NCI-H526 (cell line): ENCODE measurements at regions not wholly inside any gene's neighbourhood (a gene's known extent, or its start where the extent isn't known, plus 50 kb on each side); places are given as distances from the start of the nearest gene placed in this dataset.
"Not testable (repeated sequence)": the region's sequence is repeated elsewhere in the genome, so short reads cannot be mapped to it uniquely, and the experiment has no call there.

Experiments
- DNase-seq, 2 experiments: peaks; one replicate each; lab custom pipeline; 2025; lab: John Stamatoyannopoulos, UW

GRCh38 chr12:19625551-19625950, 186.3 kb downstream of the AEBP2 start:
- not testable (repeated sequence) for DNase-seq

- DNase-seq: peak; percentile 84 to 91
These were observed 188.4 kb downstream of the AEBP2 start for GRCh38 chr12:19627719-19628118.

- DNase-seq: no peak
These were observed 191.2 kb downstream of the AEBP2 start for GRCh38 chr12:19630536-19630935.

- no peak for DNase-seq
These were observed 193.9 kb downstream of the AEBP2 start for GRCh38 chr12:19633194-19633593.

- no peak for DNase-seq
These were observed 194.3 kb downstream of the AEBP2 start for GRCh38 chr12:19633641-19634040.

GRCh38 chr12:19639781-19640415, 200.6 kb downstream of the AEBP2 start:
- no peak for DNase-seq

- no peak for DNase-seq
These were observed 202.2 kb downstream of the AEBP2 start for GRCh38 chr12:19641235-19642080.

- DNase-seq: no peak
These were observed 203.1 kb downstream of the AEBP2 start for GRCh38 chr12:19642345-19642744.

GRCh38 chr12:19643635-19644034, 204.3 kb downstream of the AEBP2 start:
- DNase-seq: peak in 1 of 2 experiments; percentile 45

GRCh38 chr12:19644571-19644970, 205.3 kb downstream of the AEBP2 start:
- DNase-seq: no peak

GRCh38 chr12:19645823-19646222, 206.5 kb downstream of the AEBP2 start:
- no peak for DNase-seq

GRCh38 chr12:19646599-19646998, 207.3 kb downstream of the AEBP2 start:
- DNase-seq: no peak

- DNase-seq: no peak
These were observed 208.7 kb downstream of the AEBP2 start for GRCh38 chr12:19647806-19648556.

GRCh38 chr12:19648591-19648990, 209.3 kb downstream of the AEBP2 start:
- no peak for DNase-seq

- no peak for DNase-seq
These were observed 213.1 kb downstream of the AEBP2 start for GRCh38 chr12:19652386-19652785.

GRCh38 chr12:19654650-19655376, 215.5 kb downstream of the AEBP2 start:
- DNase-seq: no peak

GRCh38 chr12:19657118-19657731, 217.9 kb downstream of the AEBP2 start:
- DNase-seq: peak; percentile 24 to 26

- DNase-seq: peak; percentile 24 to 37
These were observed 218.4 kb downstream of the AEBP2 start for GRCh38 chr12:19657732-19658130.

- DNase-seq: no peak
These were observed 219.8 kb downstream of the AEBP2 start for GRCh38 chr12:19659086-19659485.

- DNase-seq: no peak
These were observed 220.2 kb downstream of the AEBP2 start for GRCh38 chr12:19659501-19659900.

GRCh38 chr12:19665121-19665900, 226.0 kb downstream of the AEBP2 start:
- DNase-seq: no peak
